ENCODE measurements at regions not wholly inside any gene's neighbourhood (a gene's known extent, or its start where the extent isn't known, plus 50 kb on each side); places are given as distances from the start of the nearest gene placed in this dataset.

GRCh38 chr16:59688006-59688405, 953.9 kb upstream of the GOT2 start:
- TF ChIP-seq SP1 (IDR thresholded peaks at IDR 0.05) = no peak
- no peak for TF ChIP-seq CTCF (IDR thresholded peaks at IDR 0.05; ENCODE audit: low read depth, low read length, missing input control)
- TF ChIP-seq ZBTB33 (IDR thresholded peaks at IDR 0.05) = no peak
- no peak for TF ChIP-seq MAX (IDR thresholded peaks at IDR 0.05)
- TF ChIP-seq TAF1 (conservative IDR thresholded peaks at IDR 0.05) = no peak
- TF ChIP-seq REST (IDR thresholded peaks at IDR 0.05) = no peak
- no peak for TF ChIP-seq JUND (IDR thresholded peaks at IDR 0.05)
- no peak for TF ChIP-seq RAD21 (IDR thresholded peaks at IDR 0.05)
- TF ChIP-seq YY1 (IDR thresholded peaks at IDR 0.05) = no peak
- TF ChIP-seq GABPA (IDR thresholded peaks at IDR 0.05 in 1 of 2, conservative IDR thresholded peaks at IDR 0.05 in 1 of 2) = no peak
- TF ChIP-seq RXRA (IDR thresholded peaks at IDR 0.05) = no peak
- no peak for TF ChIP-seq ATF3 (IDR thresholded peaks at IDR 0.05)

All from liver (tissue), 3 donors.